Fibroblast of mammary gland (primary cell): ENCODE measurements at regions not wholly inside any gene's neighbourhood (a gene's known extent, or its start where the extent isn't known, plus 50 kb on each side); places are given as distances from the start of the nearest gene placed in this dataset.

Experiments
- DNase-seq: peaks from one replicate; pipeline ENCODE4 v3.0.0-alpha.2; 2010; ENCODE audit warnings: low read depth
- H3K4me3 ChIP-seq: 2 replicates; pipeline ENCODE4 v1.5.1; 2011; ENCODE audit warnings: low read depth, mild to moderate bottlenecking, low read length, moderate library complexity; ENCODE audit not compliant: control insufficient read depth
- TF ChIP-seq, protein P1 (sequence below): conservative IDR thresholded peaks from 2 replicates; pipeline ENCODE4 v1.5.1; 2011; ENCODE audit warnings: low read depth, low read length, inconsistent platforms; ENCODE audit not compliant: control insufficient read depth, insufficient read depth

DNA sequence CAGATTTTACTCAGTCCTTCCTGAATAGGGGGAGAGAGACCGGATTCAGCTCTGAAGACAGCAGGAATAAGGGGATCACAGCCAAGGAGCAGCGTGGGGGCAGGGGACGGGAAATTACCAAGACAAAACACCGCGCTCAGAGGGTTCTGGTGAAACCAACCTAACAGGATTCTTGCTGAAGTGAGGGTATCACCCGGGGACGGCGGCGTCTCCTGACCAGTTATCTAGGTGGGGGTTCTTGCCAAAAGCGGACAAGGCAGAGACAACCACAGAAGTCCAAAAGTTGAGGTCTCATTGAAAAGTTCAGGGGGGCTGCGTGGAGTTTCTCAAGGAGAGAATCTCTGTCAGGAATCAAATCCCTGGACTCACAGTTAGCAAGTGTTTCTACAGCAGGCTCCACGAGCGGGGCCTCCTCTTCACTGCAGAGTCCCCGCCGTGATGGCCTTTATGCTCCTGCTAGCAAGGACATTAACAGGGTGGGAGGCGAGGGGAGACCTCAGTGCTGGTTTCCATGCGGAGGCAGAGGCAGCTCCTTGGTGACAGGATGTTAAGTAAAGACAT, 291.0 kb downstream of the BRD1 start:
- DNase-seq = no peak
- TF ChIP-seq, protein P1, sequence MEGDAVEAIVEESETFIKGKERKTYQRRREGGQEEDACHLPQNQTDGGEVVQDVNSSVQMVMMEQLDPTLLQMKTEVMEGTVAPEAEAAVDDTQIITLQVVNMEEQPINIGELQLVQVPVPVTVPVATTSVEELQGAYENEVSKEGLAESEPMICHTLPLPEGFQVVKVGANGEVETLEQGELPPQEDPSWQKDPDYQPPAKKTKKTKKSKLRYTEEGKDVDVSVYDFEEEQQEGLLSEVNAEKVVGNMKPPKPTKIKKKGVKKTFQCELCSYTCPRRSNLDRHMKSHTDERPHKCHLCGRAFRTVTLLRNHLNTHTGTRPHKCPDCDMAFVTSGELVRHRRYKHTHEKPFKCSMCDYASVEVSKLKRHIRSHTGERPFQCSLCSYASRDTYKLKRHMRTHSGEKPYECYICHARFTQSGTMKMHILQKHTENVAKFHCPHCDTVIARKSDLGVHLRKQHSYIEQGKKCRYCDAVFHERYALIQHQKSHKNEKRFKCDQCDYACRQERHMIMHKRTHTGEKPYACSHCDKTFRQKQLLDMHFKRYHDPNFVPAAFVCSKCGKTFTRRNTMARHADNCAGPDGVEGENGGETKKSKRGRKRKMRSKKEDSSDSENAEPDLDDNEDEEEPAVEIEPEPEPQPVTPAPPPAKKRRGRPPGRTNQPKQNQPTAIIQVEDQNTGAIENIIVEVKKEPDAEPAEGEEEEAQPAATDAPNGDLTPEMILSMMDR = no peak

DNA sequence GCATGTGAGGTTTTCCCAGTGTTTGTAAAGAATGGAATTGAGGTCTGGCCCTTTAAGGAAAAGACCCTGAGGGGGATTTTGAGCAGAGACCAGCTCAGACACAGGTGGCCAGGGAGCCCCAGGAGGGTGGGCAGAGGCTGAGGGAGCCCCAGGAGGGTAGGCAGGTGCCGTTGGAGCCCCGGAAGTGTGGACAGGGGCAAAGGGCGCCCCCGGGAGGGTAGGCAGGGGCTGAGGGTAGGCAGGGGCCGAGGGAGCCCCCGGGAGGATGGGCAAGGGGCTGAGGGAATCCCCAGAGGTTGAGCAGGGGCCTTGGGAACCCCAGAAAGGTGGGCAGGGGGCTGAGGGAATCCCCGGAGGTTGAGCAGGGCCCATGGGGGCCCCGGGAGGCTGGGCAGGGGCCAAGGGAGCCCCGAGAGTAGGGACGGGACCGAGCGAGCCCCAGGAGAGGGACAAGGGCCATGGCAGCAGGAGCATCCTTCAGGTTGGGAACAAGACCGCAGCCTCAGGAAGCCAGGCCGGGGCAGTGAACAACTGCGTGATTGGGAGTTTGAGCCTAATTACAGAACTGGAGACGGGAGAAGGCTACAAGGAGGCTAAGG, 292.0 kb downstream of the BRD1 start:
- TF ChIP-seq, protein P1 = no peak
- no peak overlapping the region for H3K4me3 ChIP-seq
- DNase-seq = no peak

More for the DNA sequence above, 291.0 kb downstream of the BRD1 start:
- no peak overlapping the region for H3K4me3 ChIP-seq

DNA sequence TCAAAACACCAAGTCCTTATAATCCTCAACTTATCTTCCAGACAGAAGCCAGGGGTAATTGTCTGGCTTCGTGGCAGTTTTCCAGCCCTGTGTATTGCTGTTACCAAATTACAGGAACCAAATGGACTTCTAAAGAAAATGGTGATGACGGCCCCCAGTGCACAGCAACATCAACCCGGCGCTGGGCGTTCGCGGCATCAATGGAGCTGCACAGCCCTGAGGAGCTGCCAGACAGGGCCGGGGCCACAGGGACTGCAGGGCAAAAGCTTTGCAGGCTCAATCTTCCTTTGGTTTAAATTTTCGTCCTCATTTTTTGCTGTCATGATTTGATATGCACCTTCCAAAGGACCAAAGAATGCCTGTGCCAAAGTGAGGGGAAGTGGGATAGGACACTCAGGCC, 292.5 kb downstream of the BRD1 start:
- DNase-seq = no peak
- TF ChIP-seq, protein P1 = no peak

DNA sequence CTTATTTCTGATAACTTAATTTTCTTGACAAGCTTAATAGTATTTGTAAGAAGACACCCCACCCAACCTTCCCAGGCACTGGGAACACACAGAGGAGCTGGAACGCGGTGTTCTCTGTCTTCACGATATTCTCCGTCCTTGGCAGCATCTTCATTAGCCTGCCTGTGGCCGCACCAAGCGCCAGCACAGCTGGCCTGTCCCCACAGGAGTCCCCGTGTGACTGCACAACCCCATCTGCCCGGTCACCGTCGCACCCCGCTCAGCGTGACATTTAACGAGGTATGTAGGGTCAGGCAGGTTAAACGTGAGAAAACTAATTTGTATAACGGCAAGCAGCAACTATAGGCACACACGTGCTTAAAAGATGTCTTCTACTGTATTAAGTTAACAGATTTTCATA, 293.3 kb downstream of the BRD1 start:
- TF ChIP-seq, protein P1 = no peak
- no peak overlapping the region for H3K4me3 ChIP-seq
- DNase-seq = no peak

More for the DNA sequence above, 292.5 kb downstream of the BRD1 start:
- H3K4me3 ChIP-seq = no peak overlapping the region

DNA sequence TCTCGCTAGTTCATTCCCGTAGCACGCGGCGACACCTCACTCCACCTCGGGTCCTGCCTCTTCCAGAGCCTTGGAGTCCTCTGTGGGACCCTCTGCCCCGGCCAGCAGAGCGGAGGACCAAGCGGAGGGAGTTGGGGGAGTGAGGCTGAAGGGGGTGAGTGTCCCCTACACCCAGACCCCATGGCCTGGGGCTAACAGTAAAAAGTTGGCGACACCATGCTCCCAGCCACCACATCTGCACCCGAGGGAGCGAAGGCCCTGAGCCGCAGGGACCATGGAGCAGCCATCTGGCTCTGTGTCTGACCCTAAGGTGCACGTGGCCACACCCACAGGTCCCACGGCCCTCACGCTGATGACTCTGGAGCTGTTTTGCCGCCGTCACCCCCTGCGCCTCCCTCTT, 293.8 kb downstream of the BRD1 start:
- no peak for DNase-seq
- TF ChIP-seq, protein P1 = no peak
- no peak overlapping the region for H3K4me3 ChIP-seq

DNA sequence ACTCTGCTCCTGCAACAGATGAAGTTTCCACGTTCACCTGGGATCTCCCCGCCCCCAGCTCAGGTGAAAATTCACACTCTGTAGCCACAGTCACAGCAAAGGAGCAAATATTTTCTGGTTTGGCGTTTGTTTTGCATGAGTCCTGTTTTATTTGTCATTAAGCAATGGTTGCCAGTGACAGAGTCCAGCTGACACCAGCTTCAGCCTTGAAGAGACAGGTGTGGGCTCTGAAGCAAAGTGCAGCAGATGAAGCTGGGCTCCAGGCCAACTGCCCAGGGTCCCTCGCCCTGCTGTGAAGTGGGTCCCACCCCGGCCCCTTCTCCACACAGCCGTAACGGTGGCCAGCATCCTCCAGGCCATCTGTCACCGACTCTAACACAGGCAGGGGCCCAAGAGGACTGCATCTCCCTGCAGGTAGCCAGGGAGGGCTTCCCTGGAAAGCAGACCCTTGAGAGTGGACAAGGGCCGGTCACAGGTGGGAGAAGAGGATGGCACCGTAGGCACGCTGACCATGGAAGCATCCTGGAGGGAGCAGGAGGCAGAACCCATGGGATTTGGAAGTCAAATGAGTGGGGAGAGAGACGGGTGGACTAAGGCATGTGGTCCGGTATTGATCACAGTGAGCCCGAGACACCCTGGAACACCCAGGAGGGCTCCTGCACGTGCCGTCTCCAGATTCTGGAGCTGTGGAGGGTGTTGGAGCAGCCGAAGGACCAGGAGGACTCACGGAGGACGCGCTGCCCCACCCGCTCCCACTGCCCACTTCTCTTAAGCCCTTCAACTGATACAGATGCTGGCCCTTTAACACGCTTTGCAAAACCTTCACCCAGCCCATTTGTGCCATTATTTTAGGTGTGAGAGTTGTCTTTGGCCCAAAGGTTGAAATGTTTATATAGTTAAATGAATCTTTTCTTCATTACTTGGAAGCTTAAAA, 294.5 kb downstream of the BRD1 start:
- no peak for DNase-seq
- H3K4me3 ChIP-seq = no peak overlapping the region
- TF ChIP-seq, protein P1 = no peak
